ENCODE measurements at regions not wholly inside any gene's neighbourhood (a gene's known extent, or its start where the extent isn't known, plus 50 kb on each side); places are given as distances from the start of the nearest gene placed in this dataset.

DNA sequence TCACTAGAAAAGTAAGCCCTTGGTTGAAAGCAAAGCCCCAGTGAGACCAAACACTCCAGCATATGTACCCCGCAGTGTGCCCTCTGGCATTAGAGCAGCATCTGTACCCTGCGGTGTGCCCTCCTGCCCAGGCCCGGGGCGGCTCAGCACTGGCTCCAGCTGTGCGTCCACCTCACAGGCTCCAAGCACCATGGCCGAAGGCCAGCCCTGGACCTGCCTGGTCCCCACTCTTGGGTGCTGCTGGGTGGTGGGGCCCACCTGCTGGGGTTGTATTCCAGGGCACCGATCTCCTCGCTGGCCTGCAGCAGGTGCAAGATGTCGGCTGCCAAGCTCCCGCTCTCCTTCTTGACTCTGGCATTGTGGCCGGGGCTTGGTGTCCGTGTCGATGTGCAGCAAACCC, 230.2 kb downstream of the TUBA3C start:
- H3K4me1 ChIP-seq (ENCODE audit: control insufficient read depth, insufficient read depth, low read length), result no peaks in the 10 kb centered on the region
- no peaks in the 10 kb centered on the region for H3K79me1 ChIP-seq (ENCODE audit: low read depth in 1 of 2, low read length in 2 of 2)
- H2BK5ac ChIP-seq (ENCODE audit: low read depth, low read length, poor library complexity, severe bottlenecking), result no peak overlapping the region
- ATAC-seq (ENCODE audit: low read depth) (no peak), DNase-seq (no peak)
- H2BK120ac ChIP-seq (ENCODE audit: low read depth, low read length), result no peak overlapping the region
- no peaks in the 10 kb centered on the region for H3K36me3 ChIP-seq (ENCODE audit: control insufficient read depth, insufficient read depth, low read length)
- H3K4ac ChIP-seq (ENCODE audit: low read depth, low read length), result no peak overlapping the region
- H3K56ac ChIP-seq (ENCODE audit: extremely low read depth, insufficient read depth, low read length), result no peak overlapping the region
- TF ChIP-seq BHLHE40 (IDR thresholded peaks at IDR 0.05; ENCODE audit: low read depth, low read length), result no peak
- TF ChIP-seq CEBPB (IDR thresholded peaks at IDR 0.05; ENCODE audit: low read depth, low read length), result no peak
- no peak for TF ChIP-seq MAZ (IDR thresholded peaks at IDR 0.05; ENCODE audit: borderline replicate concordance, low read depth, low read length)
- TF ChIP-seq, protein P1, sequence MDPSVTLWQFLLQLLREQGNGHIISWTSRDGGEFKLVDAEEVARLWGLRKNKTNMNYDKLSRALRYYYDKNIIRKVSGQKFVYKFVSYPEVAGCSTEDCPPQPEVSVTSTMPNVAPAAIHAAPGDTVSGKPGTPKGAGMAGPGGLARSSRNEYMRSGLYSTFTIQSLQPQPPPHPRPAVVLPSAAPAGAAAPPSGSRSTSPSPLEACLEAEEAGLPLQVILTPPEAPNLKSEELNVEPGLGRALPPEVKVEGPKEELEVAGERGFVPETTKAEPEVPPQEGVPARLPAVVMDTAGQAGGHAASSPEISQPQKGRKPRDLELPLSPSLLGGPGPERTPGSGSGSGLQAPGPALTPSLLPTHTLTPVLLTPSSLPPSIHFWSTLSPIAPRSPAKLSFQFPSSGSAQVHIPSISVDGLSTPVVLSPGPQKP (IDR thresholded peaks at IDR 0.05; ENCODE audit: borderline replicate concordance, low read depth, low read length), result no peak
- TF ChIP-seq CHD1 (IDR thresholded peaks at IDR 0.05; ENCODE audit: low read depth, low read length), result no peak
- no peak for TF ChIP-seq FOS (IDR thresholded peaks at IDR 0.05; ENCODE audit: low read depth, low read length)
- TF ChIP-seq RFX5 (IDR thresholded peaks at IDR 0.05; ENCODE audit: low read depth, low read length), result no peak
- no peak for TF ChIP-seq POLR2A (IDR thresholded peaks at IDR 0.05; ENCODE audit: low read depth, low read length)
- no peak for TF ChIP-seq MXI1 (IDR thresholded peaks at IDR 0.05; ENCODE audit: borderline replicate concordance, low read depth, low read length)
- no peak for TF ChIP-seq SMC3 (IDR thresholded peaks at IDR 0.05; ENCODE audit: low read depth, low read length)
- TF ChIP-seq NFE2L2 (IDR thresholded peaks at IDR 0.05; ENCODE audit: low read depth, low read length), result no peak
- TF ChIP-seq RAD21 (IDR thresholded peaks at IDR 0.05; ENCODE audit: low read length), result no peak
- TF ChIP-seq, protein P2, sequence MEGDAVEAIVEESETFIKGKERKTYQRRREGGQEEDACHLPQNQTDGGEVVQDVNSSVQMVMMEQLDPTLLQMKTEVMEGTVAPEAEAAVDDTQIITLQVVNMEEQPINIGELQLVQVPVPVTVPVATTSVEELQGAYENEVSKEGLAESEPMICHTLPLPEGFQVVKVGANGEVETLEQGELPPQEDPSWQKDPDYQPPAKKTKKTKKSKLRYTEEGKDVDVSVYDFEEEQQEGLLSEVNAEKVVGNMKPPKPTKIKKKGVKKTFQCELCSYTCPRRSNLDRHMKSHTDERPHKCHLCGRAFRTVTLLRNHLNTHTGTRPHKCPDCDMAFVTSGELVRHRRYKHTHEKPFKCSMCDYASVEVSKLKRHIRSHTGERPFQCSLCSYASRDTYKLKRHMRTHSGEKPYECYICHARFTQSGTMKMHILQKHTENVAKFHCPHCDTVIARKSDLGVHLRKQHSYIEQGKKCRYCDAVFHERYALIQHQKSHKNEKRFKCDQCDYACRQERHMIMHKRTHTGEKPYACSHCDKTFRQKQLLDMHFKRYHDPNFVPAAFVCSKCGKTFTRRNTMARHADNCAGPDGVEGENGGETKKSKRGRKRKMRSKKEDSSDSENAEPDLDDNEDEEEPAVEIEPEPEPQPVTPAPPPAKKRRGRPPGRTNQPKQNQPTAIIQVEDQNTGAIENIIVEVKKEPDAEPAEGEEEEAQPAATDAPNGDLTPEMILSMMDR (conservative IDR thresholded peaks at IDR 0.05; ENCODE audit: low read depth, low read length), result no peak
- TF ChIP-seq, protein P3, sequence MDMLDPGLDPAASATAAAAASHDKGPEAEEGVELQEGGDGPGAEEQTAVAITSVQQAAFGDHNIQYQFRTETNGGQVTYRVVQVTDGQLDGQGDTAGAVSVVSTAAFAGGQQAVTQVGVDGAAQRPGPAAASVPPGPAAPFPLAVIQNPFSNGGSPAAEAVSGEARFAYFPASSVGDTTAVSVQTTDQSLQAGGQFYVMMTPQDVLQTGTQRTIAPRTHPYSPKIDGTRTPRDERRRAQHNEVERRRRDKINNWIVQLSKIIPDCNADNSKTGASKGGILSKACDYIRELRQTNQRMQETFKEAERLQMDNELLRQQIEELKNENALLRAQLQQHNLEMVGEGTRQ (IDR thresholded peaks at IDR 0.05; ENCODE audit: low read depth, low read length), result no peak
- TF ChIP-seq RCOR1 (IDR thresholded peaks at IDR 0.05; ENCODE audit: insufficient replicate concordance, low read length), result no peak
- no peak for TF ChIP-seq MAFK (IDR thresholded peaks at IDR 0.05; ENCODE audit: low read depth, low read length)
- BruUV-seq (replicated peaks), result no TSS peak
- H3K9me1 ChIP-seq (ENCODE audit: insufficient read depth, low read length), result no peaks in the 10 kb centered on the region
- H4K8ac ChIP-seq (ENCODE audit: low read depth in 2 of 2, low read length in 2 of 2), result no peak overlapping the region
- no peaks in the 10 kb centered on the region for H3K27me3 ChIP-seq (ENCODE audit: control insufficient read depth, insufficient read depth, low read length)
- no peak overlapping the region for H3K23ac ChIP-seq (ENCODE audit: low read depth, low read length)
- no peak overlapping the region for H3K9ac ChIP-seq (ENCODE audit: low read depth, low read length)
- dilution Hi-C loops (cut with HindIII; ENCODE audit: low sequenced_read_pairs, unreplicated experiment), result no loop called here
- 90% methylated on average over 7 of the region's 13 CpGs; no CpG with 5 or more reads in 1 of the 2 experiments for WGBS, 2 experiments (ENCODE audit: extremely low coverage in 2 of 2, insufficient read length in 1 of 2)
- H2BK15ac ChIP-seq (ENCODE audit: low read depth, low read length), result no peak overlapping the region
- CTCF ChIA-PET, result no interaction called here
- no peak overlapping the region for H3K14ac ChIP-seq (replicated peaks; ENCODE audit: low read depth, low read length)
- no peak overlapping the region for H4K5ac ChIP-seq (ENCODE audit: low read depth, low read length)
- no peak overlapping the region for H2AK9ac ChIP-seq (replicated peaks; ENCODE audit: low read depth, low read length, poor library complexity)
- no peak overlapping the region for H2AFZ ChIP-seq (replicated peaks; ENCODE audit: low read length, poor library complexity)
- H4K91ac ChIP-seq (ENCODE audit: insufficient read depth, low read depth, low read length), result no peak overlapping the region
- H3K4me2 ChIP-seq (ENCODE audit: low read depth, low read length), result no peak overlapping the region
- no peak overlapping the region for H3K18ac ChIP-seq (ENCODE audit: low read depth, low read length)
- no peak overlapping the region for H2BK20ac ChIP-seq (ENCODE audit: low read depth, low read length)
- H3K27ac ChIP-seq (ENCODE audit: insufficient read depth, low read length), result no peak overlapping the region
- in situ Hi-C loops (cut with MboI; ENCODE audit: low sequenced_read_pairs), result no loop called here
- peaks cover 52% of the 10 kb centered on the region for H3K9me3 ChIP-seq (ENCODE audit: control insufficient read depth, insufficient read depth, low read length)
- intact Hi-C loops (cut with micrococcal nuclease), result no loop called here
- no peak overlapping the region for H2AK5ac ChIP-seq (ENCODE audit: low read depth, low read length)
- POLR2A ChIA-PET (ENCODE audit: unreplicated experiment), result no interaction called here
- no peaks in the 10 kb centered on the region for H4K20me1 ChIP-seq (ENCODE audit: insufficient read depth, low read length)
- H3K4me3 ChIP-seq (ENCODE audit: insufficient read depth, low read depth, low read length), result no peak overlapping the region
